OCI-LY7 (cell line): ENCODE measurements at regions not wholly inside any gene's neighbourhood (a gene's known extent, or its start where the extent isn't known, plus 50 kb on each side); places are given as distances from the start of the nearest gene placed in this dataset.

Source experiments
- EZH2phosphoT487 ChIP-seq: fragments of 200-600 bp; sonication (generic); IDR thresholded peaks from 2 replicates; pipeline ENCODE4 v1.6.1; 2018; ENCODE audit warnings: low read depth, borderline replicate concordance, mild to moderate bottlenecking, mixed run types, antibody characterized with exemption, low read length, moderate library complexity, mixed read lengths
- TF ChIP-seq, protein P1 (sequence below): fragments of 200-600 bp; sonication (generic); conservative IDR thresholded peaks from 2 replicates; pipeline ENCODE4 v1.5.1; 2014; ENCODE audit warnings: mild to moderate bottlenecking, antibody characterized with exemption, low read length, moderate library complexity, mixed read lengths

DNA sequence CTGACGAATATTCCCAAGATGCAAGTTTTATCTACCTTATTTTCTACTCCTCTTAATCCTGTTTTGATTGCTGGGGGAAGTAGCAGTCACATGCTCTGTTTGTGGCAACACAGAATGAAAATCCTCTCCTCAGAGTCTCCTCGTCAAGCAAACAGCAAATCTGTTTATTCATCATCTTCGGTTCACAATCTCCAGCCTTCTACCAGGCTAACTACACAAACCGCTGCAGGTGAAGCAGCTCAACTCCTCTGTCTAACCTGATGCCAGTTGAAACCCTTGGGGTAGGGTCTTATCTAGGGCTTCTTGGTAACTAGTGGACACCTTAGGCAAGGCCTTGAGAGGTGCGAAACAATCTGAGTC lies 91.0 kb downstream of the SIPA1L2 start:
- TF ChIP-seq, protein P1, sequence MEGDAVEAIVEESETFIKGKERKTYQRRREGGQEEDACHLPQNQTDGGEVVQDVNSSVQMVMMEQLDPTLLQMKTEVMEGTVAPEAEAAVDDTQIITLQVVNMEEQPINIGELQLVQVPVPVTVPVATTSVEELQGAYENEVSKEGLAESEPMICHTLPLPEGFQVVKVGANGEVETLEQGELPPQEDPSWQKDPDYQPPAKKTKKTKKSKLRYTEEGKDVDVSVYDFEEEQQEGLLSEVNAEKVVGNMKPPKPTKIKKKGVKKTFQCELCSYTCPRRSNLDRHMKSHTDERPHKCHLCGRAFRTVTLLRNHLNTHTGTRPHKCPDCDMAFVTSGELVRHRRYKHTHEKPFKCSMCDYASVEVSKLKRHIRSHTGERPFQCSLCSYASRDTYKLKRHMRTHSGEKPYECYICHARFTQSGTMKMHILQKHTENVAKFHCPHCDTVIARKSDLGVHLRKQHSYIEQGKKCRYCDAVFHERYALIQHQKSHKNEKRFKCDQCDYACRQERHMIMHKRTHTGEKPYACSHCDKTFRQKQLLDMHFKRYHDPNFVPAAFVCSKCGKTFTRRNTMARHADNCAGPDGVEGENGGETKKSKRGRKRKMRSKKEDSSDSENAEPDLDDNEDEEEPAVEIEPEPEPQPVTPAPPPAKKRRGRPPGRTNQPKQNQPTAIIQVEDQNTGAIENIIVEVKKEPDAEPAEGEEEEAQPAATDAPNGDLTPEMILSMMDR = no peak
- TF ChIP-seq EZH2phosphoT487 = no peak
